ENCODE measurements at regions not wholly inside any gene's neighbourhood (a gene's known extent, or its start where the extent isn't known, plus 50 kb on each side); places are given as distances from the start of the nearest gene placed in this dataset.

GRCh38 chr2:210963386-210963785, 407.0 kb downstream of the CPS1 start:
- Histone ChIP-seq H3K56ac (replicated peaks; ENCODE audit: insufficient read length, low read depth, low read length) (no peak overlapping the region), H4K8ac (ENCODE audit: extremely low read depth, insufficient read depth, low read length) (no peak overlapping the region), H3K79me2 (ENCODE audit: control insufficient read depth in 1 of 2, insufficient read depth in 2 of 2, low read length in 2 of 2) (no peaks in the 10 kb centered on the region), H3K9me3 (ENCODE audit: insufficient read depth in 2 of 2, low read depth in 1 of 2, low read length in 1 of 2) (no peaks in the 10 kb centered on the region), H4K20me1 (replicated peaks in 1 of 2; ENCODE audit: control insufficient read depth in 1 of 2, insufficient read depth in 2 of 2, low read length in 2 of 2) (no peaks in the 10 kb centered on the region), H2BK12ac (ENCODE audit: low read depth, low read length) (no peak overlapping the region), H2AK5ac (ENCODE audit: low read depth, low read length) (no peak overlapping the region), H4K5ac (ENCODE audit: insufficient read length, low read depth, low read length) (no peak overlapping the region), H3K9ac (replicated peaks in 1 of 4; ENCODE audit: extremely low read depth in 1 of 4, low read depth in 3 of 4, low read length in 3 of 4) (no peak overlapping the region), H3K18ac (ENCODE audit: extremely low read depth, low read length) (no peak overlapping the region), H2BK20ac (ENCODE audit: low read length) (no peak overlapping the region), H3K23ac (ENCODE audit: insufficient read length) (no peak overlapping the region), H3K23me2 (ENCODE audit: low read depth, low read length) (no peaks in the 10 kb centered on the region), H2BK5ac (ENCODE audit: low read depth, low read length) (no peak overlapping the region), H3K4me3 (ENCODE audit: extremely low read depth in 1 of 4, insufficient read depth in 2 of 4, low read depth in 3 of 4, low read length in 4 of 4) (no peak overlapping the region), H3K27me3 (replicated peaks in 1 of 4; ENCODE audit: control insufficient read depth in 3 of 4, extremely low read depth in 1 of 4, insufficient read depth in 3 of 4, low read length in 3 of 4) (no peaks in the 10 kb centered on the region), H3K4me1 (replicated peaks in 1 of 4; ENCODE audit: control insufficient read depth in 3 of 4, insufficient read depth in 4 of 4, low read length in 3 of 4) (no peaks in the 10 kb centered on the region), H2BK15ac (ENCODE audit: low read length) (no peak overlapping the region), H3K79me1 (ENCODE audit: low read depth, low read length) (no peaks in the 10 kb centered on the region), H3K27ac (ENCODE audit: low read depth, low read length) (no peak overlapping the region), H2BK120ac (replicated peaks; ENCODE audit: low read depth, low read length) (no peak overlapping the region), H3K4ac (replicated peaks; ENCODE audit: insufficient read length, low read depth, low read length) (no peak overlapping the region), H3K4me2 (ENCODE audit: insufficient read depth in 1 of 2, low read depth in 2 of 2, low read length in 2 of 2) (no peak overlapping the region), H4K91ac (replicated peaks; ENCODE audit: insufficient read length, low read length) (no peak overlapping the region), H2AFZ (ENCODE audit: low read length) (no peak overlapping the region), H3K36me3 (ENCODE audit: control insufficient read depth in 2 of 4, insufficient read depth in 4 of 4, low read length in 3 of 4) (no peaks in the 10 kb centered on the region), H3K14ac (ENCODE audit: insufficient read length) (no peak overlapping the region)
- ChIA-PET CTCF (ENCODE audit: partially characterized antibody) (no interaction called here), POLR2A (ENCODE audit: partially characterized antibody) (no interaction called here)
- 93% methylated on average over 2 of the region's 2 CpGs; no CpG with 5 or more reads in 1 of the 2 experiments for WGBS, 2 experiments (ENCODE audit: extremely low coverage in 1 of 2, insufficient coverage in 1 of 2, insufficient read length in 1 of 2, insufficient replicate concordance in 2 of 2, low coverage in 1 of 2, low lambda C conversion rate in 2 of 2, missing lambda C conversion rate in 1 of 2)
- DNase-seq (ENCODE audit: low read depth in 1 of 2, low spot score in 2 of 2) (no peak), FAIRE-seq (no peak)
- TF ChIP-seq USF2 (IDR thresholded peaks at IDR 0.05; ENCODE audit: low read length) (no peak), SIRT6 (IDR thresholded peaks at IDR 0.05; ENCODE audit: low read length) (no peak), FOSL1 (IDR thresholded peaks at IDR 0.05; ENCODE audit: insufficient read depth, low read depth, low read length) (no peak), TEAD4 (IDR thresholded peaks at IDR 0.05; ENCODE audit: low read depth, low read length) (no peak), BCL11A (IDR thresholded peaks at IDR 0.05; ENCODE audit: low read depth in 2 of 2, low read length in 2 of 2) (no peak), PHF8 (conservative IDR thresholded peaks at IDR 0.05; ENCODE audit: low read depth, low read length) (no peak), TCF12 (IDR thresholded peaks at IDR 0.05; ENCODE audit: low read depth, low read length) (no peak), CEBPB (IDR thresholded peaks at IDR 0.05; ENCODE audit: low read depth, low read length) (no peak)
- TF ChIP-seq, protein P1, sequence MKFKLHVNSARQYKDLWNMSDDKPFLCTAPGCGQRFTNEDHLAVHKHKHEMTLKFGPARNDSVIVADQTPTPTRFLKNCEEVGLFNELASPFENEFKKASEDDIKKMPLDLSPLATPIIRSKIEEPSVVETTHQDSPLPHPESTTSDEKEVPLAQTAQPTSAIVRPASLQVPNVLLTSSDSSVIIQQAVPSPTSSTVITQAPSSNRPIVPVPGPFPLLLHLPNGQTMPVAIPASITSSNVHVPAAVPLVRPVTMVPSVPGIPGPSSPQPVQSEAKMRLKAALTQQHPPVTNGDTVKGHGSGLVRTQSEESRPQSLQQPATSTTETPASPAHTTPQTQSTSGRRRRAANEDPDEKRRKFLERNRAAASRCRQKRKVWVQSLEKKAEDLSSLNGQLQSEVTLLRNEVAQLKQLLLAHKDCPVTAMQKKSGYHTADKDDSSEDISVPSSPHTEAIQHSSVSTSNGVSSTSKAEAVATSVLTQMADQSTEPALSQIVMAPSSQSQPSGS (IDR thresholded peaks at IDR 0.05; ENCODE audit: low read length) = no peak
- TF ChIP-seq, protein P2, sequence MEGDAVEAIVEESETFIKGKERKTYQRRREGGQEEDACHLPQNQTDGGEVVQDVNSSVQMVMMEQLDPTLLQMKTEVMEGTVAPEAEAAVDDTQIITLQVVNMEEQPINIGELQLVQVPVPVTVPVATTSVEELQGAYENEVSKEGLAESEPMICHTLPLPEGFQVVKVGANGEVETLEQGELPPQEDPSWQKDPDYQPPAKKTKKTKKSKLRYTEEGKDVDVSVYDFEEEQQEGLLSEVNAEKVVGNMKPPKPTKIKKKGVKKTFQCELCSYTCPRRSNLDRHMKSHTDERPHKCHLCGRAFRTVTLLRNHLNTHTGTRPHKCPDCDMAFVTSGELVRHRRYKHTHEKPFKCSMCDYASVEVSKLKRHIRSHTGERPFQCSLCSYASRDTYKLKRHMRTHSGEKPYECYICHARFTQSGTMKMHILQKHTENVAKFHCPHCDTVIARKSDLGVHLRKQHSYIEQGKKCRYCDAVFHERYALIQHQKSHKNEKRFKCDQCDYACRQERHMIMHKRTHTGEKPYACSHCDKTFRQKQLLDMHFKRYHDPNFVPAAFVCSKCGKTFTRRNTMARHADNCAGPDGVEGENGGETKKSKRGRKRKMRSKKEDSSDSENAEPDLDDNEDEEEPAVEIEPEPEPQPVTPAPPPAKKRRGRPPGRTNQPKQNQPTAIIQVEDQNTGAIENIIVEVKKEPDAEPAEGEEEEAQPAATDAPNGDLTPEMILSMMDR (IDR thresholded peaks at IDR 0.05; ENCODE audit: control extremely low read depth in 1 of 3, insufficient read depth in 1 of 3, low read depth in 1 of 3, low read length in 3 of 3) = no peak
